Umbilical cord (tissue), 1 donor: ENCODE measurements at regions not wholly inside any gene's neighbourhood (a gene's known extent, or its start where the extent isn't known, plus 50 kb on each side); places are given as distances from the start of the nearest gene placed in this dataset.
"Not testable (repeated sequence)": the region's sequence is repeated elsewhere in the genome, so short reads cannot be mapped to it uniquely, and the experiment has no call there.

ENCODE experiments used
- DNase-seq: peaks from one replicate; pipeline ENCODE4 v3.0.0-alpha.2; 2015; ENCODE audit warnings: low spot score

DNA sequence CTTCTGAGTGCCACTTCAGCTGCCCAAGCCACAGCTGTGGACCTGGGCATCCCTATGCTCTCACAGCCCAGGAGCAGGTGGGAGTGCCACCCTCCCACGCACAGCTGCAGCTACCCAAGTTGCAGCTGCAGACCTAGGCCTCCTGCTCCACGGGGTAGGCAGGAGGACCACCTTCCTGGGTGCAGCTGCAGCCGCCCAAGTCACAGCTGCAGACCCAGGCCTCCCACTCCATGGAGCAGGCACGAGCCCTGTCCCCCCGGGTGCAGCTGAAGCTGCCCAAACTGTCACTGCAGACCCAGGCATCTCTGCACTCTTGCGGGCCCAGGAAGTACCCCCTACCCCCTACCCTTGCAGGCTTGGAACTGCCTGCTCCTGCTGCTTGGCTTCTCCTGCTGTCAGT, 260.2 kb downstream of the XPNPEP1 start:
- no peak for DNase-seq

- DNase-seq, result not testable (repeated sequence)
Measured at GRCh38 chr10:109652612-109653011, 270.7 kb downstream of the XPNPEP1 start.

DNA sequence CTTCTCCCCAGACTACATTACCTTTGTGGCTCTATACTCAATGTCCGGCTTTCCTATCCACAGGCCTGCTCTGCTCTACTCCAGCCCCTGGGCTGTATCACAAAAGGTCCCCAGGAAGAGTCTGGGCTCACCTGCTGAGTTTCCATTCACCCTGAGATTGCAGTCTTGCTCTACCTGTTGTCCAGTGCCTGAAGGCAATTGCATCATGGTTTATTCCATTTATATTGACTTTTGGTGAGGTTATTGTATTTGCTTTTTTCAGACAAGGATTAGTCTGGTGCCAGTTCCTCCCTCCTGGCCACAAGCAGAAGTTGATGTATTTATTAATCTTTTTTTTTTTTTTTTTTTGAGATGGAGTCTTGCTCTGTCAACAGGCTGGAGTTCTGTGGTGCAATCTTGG, 273.1 kb downstream of the XPNPEP1 start:
- DNase-seq, result no peak

DNA sequence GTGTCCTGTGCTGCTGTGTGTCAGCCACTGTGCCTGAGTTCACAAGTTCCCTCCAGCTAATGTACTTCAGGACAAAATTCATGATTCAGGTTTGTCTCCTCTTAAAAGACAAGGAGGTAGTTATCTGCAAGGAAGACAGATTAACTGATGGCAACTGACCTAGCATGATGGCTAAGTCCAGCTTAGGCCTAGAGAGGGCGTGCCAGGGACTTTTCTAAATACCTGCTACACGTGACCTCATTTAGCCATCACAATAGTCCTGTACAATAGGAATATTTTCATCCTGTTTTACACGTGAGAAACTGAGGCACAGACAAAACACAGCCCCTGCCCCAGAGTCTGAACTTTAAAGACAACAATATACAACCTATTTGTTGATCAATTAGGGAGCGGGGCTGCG, 275.7 kb downstream of the XPNPEP1 start:
- DNase-seq, result no peak

DNA sequence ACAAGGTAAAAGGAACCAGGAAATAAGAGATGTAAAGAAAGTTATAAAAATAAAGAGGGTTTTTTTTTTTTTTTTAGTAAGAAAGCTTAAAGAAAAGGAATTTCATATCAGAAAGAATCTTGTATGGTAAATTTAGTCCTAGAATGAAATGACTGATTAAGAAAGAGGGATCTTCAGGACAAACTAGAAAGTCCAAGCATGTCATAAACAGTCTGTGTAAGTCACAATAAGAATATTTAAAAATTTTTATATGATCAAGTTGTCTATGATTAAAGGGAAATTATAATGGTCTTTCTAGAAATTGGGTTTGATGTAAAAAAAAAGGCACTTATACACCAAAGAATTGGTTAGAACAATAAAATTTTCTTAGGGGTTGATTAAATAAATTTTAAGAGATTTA, 289.5 kb downstream of the XPNPEP1 start:
- no peak for DNase-seq

GRCh38 chr10:109633017-109633416, 290.3 kb downstream of the XPNPEP1 start:
- not testable (repeated sequence) for DNase-seq

GRCh38 chr10:109624939-109625338, 298.4 kb downstream of the XPNPEP1 start:
- no peak for DNase-seq

GRCh38 chr10:109622566-109622965, 300.7 kb downstream of the XPNPEP1 start:
- no peak for DNase-seq

DNA sequence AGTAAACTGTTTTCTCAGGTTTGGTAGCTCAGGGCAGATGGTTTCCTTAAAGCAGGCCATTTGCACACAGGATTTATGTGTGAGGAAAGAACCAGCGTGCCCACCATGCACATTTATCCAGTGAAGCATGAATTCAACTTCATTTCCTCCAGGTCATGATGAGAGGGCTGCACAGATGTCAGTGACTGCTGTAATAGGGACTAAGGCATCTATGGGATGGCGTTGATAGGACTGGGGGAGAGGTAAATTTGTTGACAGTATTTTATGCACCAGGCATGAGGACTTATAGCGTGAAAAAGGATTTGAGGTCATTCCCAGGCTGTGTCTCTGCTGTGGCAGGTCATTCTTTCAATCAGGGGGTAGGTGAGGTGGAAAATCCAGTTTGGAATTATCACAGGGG, 302.9 kb downstream of the XPNPEP1 start:
- DNase-seq, result no peak

GRCh38 chr10:109619914-109620313, 303.4 kb downstream of the XPNPEP1 start:
- peak; percentile 53 for DNase-seq

- DNase-seq, result no peak
Measured at GRCh38 chr10:109618748-109619147, 304.6 kb downstream of the XPNPEP1 start.

DNA sequence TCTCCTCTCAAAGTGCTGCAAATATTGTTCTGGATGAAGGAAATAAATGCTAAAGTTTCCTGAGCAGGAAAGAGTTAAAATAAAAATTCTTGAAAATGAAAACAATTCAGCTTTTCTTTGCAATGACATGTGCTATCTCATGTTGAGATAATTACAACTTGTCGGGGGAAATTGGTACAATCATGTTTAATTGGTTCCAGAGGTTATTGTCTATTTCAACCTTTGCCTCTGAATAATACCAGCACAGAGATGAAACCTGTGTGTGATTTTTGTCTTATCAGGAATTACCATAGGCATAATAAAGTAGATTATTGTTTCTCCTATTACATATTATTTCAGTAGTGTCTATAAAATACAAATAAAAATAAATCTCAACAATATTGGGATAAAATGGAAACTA, 305.0 kb downstream of the XPNPEP1 start:
- DNase-seq, result no peak

GRCh38 chr10:109616359-109616980, 306.8 kb downstream of the XPNPEP1 start:
- no peak for DNase-seq

GRCh38 chr10:109595356-109595755, 328.0 kb downstream of the XPNPEP1 start:
- not testable (repeated sequence) for DNase-seq

GRCh38 chr10:109593682-109594081, 329.6 kb downstream of the XPNPEP1 start:
- DNase-seq, result no peak

DNA sequence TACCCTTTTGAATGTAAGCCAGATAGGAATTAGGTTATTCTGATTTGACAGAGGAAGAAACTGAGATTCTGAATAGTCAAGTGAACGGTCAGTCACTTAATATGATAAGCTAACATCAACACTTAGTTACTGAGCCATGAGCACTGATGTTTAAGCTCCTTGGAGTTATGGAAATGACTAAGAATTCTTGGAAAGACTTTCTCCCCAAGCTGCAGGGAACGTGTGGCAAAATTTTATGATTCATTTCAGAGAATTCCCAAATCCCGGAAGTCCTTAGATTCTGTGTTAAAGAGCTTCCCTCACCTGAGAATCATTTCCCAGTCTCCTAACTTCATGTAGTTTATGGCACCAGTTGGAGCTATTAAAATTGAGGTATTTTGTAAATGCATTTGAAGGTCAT, 330.9 kb downstream of the XPNPEP1 start:
- DNase-seq, result no peak

GRCh38 chr10:109591601-109592000, 331.7 kb downstream of the XPNPEP1 start:
- no peak for DNase-seq

DNA sequence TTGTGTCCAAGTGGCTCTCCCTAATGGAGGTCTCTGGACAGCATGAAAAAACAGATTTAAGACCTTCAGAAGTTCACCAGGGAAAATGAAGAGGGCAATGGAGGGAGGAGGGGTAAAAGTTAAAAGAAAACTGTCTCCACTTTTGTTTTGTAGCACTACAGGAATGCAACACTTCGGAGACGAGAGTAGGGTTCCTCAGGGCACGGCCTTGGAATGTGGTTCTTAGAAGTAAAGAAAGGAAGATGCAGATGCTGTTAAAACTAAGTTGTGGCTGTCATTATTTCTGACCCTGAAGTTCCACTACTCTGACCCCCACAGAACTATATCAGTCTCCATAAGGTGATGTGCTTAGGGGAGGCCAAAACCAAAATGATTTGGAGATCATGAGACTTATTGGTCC, 335.1 kb downstream of the XPNPEP1 start:
- no peak for DNase-seq

DNA sequence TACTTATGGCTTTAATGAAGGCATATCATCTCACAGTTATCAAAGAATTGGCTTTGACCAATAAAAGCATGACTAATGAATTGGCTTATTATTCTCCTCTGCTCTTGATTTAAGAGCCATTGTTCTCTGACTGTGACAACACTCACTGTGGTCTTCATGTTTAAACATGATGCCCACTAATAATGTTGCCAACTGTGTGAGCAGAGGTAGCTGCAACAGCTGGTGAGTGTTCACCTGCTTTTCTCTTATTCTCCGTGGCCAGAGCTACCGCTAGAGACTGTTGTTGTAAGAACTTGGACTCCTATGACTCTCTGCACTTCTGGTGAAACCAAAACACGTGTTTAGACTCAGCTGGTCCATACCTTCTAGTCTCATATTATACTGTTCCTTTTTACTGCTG, 335.9 kb downstream of the XPNPEP1 start:
- no peak for DNase-seq

DNA sequence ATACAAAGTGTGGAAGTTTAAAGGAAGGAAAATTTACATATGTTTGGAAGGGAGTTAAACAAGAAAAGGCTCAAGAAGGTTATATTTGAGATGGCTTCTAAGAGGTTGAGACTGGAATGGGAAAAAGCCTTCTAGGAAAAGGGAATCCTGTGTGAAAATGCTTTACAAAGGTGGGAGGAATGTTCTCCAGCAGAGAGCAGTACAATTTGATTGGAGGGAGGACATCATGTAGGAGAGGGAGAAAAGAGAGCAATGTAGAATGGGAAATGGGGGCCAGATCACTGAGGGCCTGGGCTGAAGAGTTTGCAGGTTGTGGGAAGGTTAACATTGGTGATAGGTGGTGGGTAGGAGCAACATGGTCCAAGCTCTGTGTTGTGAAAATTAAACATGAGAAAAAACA, 366.9 kb downstream of the XPNPEP1 start:
- DNase-seq, result no peak

DNA sequence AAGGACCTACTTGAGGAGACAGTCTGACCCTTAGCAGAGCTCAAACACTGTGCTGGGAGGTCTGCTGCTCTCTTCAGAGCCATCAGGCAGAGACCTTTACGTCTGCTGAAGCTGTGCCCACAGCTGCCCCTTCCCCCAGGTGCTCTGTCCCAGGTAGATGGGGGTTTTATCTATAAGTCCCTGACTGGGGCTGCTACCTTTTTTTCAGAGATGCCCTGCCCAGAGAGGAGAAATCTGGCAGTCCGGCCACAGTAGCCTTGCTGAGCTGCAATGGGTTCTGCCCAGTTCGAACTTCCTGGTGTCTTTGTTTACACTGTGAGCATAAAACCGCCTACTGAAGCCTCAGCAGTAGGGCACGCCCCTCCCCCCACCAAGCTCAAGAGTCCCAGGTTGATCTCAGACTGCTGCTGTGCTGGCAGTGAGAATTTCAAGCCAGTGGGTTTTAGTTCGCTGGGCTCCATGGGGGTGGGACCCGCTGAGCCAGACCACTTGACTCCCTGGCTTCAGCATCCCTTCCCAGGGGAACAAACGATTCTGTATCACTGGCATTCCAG, 381.2 kb downstream of the XPNPEP1 start:
- not testable (repeated sequence) for DNase-seq

- peak; percentile 75 for DNase-seq
Measured at GRCh38 chr10:109534193-109534592, 389.1 kb downstream of the XPNPEP1 start.

DNA sequence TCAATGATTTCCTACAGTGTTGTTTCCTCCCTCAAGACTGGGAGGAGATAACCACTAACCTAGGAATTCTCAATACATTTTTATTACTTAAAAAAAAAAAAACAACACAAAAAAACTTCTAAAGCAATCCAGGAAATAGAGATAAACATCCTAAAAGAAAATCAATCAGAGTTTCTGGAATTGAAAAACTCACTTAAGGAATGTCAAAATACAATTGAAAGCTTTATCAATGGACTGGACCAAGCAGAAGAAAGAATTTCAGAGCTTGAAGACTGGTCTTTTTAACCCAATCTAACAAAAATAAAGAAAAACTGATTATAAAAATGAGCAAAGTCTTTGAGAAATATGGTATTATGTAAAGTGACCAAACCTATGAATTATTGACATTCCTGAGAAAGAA, 394.1 kb downstream of the XPNPEP1 start:
- DNase-seq, result no peak

DNA sequence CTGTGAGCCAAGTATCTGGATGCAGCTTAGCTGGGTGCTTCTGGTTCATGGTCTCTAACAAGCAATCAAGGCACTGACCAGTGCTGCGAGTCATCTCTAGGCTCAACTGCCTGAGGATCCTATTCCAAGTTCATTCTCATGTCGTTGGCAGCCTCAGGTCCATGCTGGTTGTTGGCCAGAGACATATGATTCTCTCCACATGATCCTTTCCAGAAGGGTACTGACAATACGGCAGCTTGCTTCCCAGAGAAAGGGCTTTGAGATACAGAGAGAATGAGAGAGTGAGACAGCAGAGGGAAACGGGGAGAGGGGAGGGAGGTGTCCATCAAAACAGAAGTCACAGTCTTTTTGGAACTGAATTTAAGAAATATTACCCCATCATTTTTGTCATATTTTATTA, 405.6 kb downstream of the XPNPEP1 start:
- no peak for DNase-seq
